ENCODE measurements at regions not wholly inside any gene's neighbourhood (a gene's known extent, or its start where the extent isn't known, plus 50 kb on each side); places are given as distances from the start of the nearest gene placed in this dataset.

DNA sequence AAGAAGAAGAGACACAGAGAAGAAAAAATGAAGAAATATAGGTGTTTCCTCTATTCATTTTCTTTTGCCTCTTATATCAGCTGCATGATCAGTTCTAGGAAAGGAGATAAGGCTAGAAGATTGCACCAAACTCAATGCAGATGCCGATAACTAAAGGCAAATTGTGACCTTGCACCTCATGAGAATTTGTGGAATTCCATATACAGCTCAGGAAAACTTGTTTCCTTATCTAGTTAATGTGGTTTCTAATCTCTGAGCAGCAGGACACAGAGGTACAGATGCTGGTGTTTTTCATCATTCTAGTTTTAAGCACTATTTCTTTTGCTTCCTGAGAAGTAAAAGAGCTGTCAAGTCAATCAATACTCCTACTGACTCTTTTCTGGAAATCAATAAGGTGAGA is 104.6 kb upstream of the NWD2 start:
- TF ChIP-seq, protein P1, sequence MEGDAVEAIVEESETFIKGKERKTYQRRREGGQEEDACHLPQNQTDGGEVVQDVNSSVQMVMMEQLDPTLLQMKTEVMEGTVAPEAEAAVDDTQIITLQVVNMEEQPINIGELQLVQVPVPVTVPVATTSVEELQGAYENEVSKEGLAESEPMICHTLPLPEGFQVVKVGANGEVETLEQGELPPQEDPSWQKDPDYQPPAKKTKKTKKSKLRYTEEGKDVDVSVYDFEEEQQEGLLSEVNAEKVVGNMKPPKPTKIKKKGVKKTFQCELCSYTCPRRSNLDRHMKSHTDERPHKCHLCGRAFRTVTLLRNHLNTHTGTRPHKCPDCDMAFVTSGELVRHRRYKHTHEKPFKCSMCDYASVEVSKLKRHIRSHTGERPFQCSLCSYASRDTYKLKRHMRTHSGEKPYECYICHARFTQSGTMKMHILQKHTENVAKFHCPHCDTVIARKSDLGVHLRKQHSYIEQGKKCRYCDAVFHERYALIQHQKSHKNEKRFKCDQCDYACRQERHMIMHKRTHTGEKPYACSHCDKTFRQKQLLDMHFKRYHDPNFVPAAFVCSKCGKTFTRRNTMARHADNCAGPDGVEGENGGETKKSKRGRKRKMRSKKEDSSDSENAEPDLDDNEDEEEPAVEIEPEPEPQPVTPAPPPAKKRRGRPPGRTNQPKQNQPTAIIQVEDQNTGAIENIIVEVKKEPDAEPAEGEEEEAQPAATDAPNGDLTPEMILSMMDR (IDR thresholded peaks at IDR 0.05), result no peak
- TF ChIP-seq EP300 (IDR thresholded peaks at IDR 0.05), result no peak
